SU-DHL-6 (cell line): ENCODE measurements at regions not wholly inside any gene's neighbourhood (a gene's known extent, or its start where the extent isn't known, plus 50 kb on each side); places are given as distances from the start of the nearest gene placed in this dataset.

Source experiments
- H2AFZ ChIP-seq: fragments of 200-600 bp; sonication (generic); 2 replicates; pipeline ENCODE4 v1.6.1; 2014; ENCODE audit warnings: low read depth, mild to moderate bottlenecking, moderate library complexity, mixed read lengths, antibody characterized with exemption, low read length; ENCODE audit not compliant: severe bottlenecking
- H3F3A ChIP-seq: fragments of 200-600 bp; shearing (Covaris generic); 2 replicates; pipeline ENCODE4 v1.6.0; 2016; ENCODE audit warnings: antibody characterized with exemption, mild to moderate bottlenecking; ENCODE audit not compliant: insufficient read depth
- H3K27ac ChIP-seq: fragments of 200-600 bp; sonication (generic); 2 replicates; pipeline ENCODE4 v1.5.1; 2016; ENCODE audit warnings: low read depth, mild to moderate bottlenecking, low read length, moderate library complexity, mixed read lengths
- H3K27me3 ChIP-seq: fragments of 200-600 bp; sonication (generic), shearing (Covaris generic); 2 replicates; pipeline ENCODE4 v1.6.0; 2014; ENCODE audit warnings: mild to moderate bottlenecking, low read length
- H3K36me3 ChIP-seq: fragments of 200-600 bp; sonication (generic); 2 replicates; pipeline ENCODE4 v1.6.1; 2014; ENCODE audit warnings: mild to moderate bottlenecking, low read length, mixed read lengths
- H3K4me2 ChIP-seq: fragments of 300-600, 200-600 bp; shearing (Covaris generic), sonication (generic); 2 replicates; pipeline ENCODE4 v1.6.0; 2014; ENCODE audit warnings: low read length, low read depth, mild to moderate bottlenecking; ENCODE audit not compliant: poor library complexity, severe bottlenecking
- H3K4me3 ChIP-seq: fragments of 200-600 bp; sonication (generic); 2 replicates; pipeline ENCODE4 v1.5.1; 2014; ENCODE audit warnings: antibody characterized with exemption, low read length, mild to moderate bottlenecking, mixed read lengths; ENCODE audit not compliant: insufficient read depth, poor library complexity, severe bottlenecking
- H3K79me2 ChIP-seq: fragments of 200-600 bp; sonication (generic); 2 replicates; pipeline ENCODE4 v1.6.1; 2014; ENCODE audit warnings: mild to moderate bottlenecking, low read length, moderate library complexity; ENCODE audit not compliant: insufficient read depth
- H3K9ac ChIP-seq: fragments of 200-600 bp; sonication (generic); 2 replicates; pipeline ENCODE4 v1.7.0; 2014; ENCODE audit warnings: mild to moderate bottlenecking, low read length
- H3K9me2 ChIP-seq: fragments of 200-600 bp; sonication (generic); replicated peaks from 2 replicates; pipeline ENCODE4 v1.6.1; 2014; ENCODE audit warnings: low read length; ENCODE audit not compliant: insufficient read depth
- H3K9me3 ChIP-seq: fragments of 200-600 bp; sonication (generic); 2 replicates; pipeline ENCODE4 v1.6.1; 2014; ENCODE audit warnings: low read length, mixed read lengths; ENCODE audit not compliant: insufficient read depth
- H4K20me1 ChIP-seq: fragments of 200-600 bp; sonication (generic); 2 replicates; pipeline ENCODE4 v1.6.1; 2014; ENCODE audit warnings: low read depth, mild to moderate bottlenecking, antibody characterized with exemption, low read length, moderate library complexity, mixed read lengths
- EZH2phosphoT487 ChIP-seq: fragments of 200-600 bp; sonication (generic), shearing (Covaris generic); conservative IDR thresholded peaks from 2 replicates; pipeline ENCODE4 v1.6.1; 2018; ENCODE audit warnings: mild to moderate bottlenecking, antibody characterized with exemption, low read length, moderate library complexity, mixed read lengths
- TF ChIP-seq, protein P1 (sequence below): fragments of 200-600 bp; sonication (generic); IDR thresholded peaks from one replicate; pipeline ENCODE4 v1.5.1; 2017; ENCODE audit warnings: antibody characterized with exemption, mild to moderate bottlenecking, low read length, moderate library complexity; ENCODE audit not compliant: insufficient read depth, poor library complexity, severe bottlenecking

- Histone ChIP-seq H3K27ac (no peak overlapping the region), H3K4me2 (no peak overlapping the region), H3K79me2 (no peaks in the 10 kb centered on the region), H3K9ac (no peak overlapping the region), H3K4me3 (no peak overlapping the region), H3F3A (no peaks in the 10 kb centered on the region; the same call in 1 of the 2 replicates), H3K27me3 (no peaks in the 10 kb centered on the region), H4K20me1 (no peaks in the 10 kb centered on the region), H3K36me3 (no peaks in the 10 kb centered on the region), H3K9me2 (no peaks in the 10 kb centered on the region), H2AFZ (no peak overlapping the region), H3K9me3 (no peaks in the 10 kb centered on the region)
- TF ChIP-seq, protein P1, sequence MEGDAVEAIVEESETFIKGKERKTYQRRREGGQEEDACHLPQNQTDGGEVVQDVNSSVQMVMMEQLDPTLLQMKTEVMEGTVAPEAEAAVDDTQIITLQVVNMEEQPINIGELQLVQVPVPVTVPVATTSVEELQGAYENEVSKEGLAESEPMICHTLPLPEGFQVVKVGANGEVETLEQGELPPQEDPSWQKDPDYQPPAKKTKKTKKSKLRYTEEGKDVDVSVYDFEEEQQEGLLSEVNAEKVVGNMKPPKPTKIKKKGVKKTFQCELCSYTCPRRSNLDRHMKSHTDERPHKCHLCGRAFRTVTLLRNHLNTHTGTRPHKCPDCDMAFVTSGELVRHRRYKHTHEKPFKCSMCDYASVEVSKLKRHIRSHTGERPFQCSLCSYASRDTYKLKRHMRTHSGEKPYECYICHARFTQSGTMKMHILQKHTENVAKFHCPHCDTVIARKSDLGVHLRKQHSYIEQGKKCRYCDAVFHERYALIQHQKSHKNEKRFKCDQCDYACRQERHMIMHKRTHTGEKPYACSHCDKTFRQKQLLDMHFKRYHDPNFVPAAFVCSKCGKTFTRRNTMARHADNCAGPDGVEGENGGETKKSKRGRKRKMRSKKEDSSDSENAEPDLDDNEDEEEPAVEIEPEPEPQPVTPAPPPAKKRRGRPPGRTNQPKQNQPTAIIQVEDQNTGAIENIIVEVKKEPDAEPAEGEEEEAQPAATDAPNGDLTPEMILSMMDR, result no peak
- TF ChIP-seq EZH2phosphoT487, result no peak
These were observed 151.7 kb downstream of the ZPLD1 start for GRCh38 chr3:102586485-102586884.

GRCh38 chr3:102593812-102594602, 159.2 kb downstream of the ZPLD1 start:
- no peaks in the 10 kb centered on the region for H3K36me3 ChIP-seq
- no peak overlapping the region for H3K4me3 ChIP-seq
- H3K27ac ChIP-seq, result no peak overlapping the region
- no peak overlapping the region for H2AFZ ChIP-seq
- H3K9me2 ChIP-seq, result no peaks in the 10 kb centered on the region
- H3F3A ChIP-seq, result no peaks in the 10 kb centered on the region
- H3K4me2 ChIP-seq, result no peak overlapping the region
- no peaks in the 10 kb centered on the region for H3K9me3 ChIP-seq
- H3K79me2 ChIP-seq, result no peaks in the 10 kb centered on the region
- TF ChIP-seq, protein P1, result no peak
- no peak for TF ChIP-seq EZH2phosphoT487
- no peak overlapping the region for H3K9ac ChIP-seq
- H4K20me1 ChIP-seq, result no peaks in the 10 kb centered on the region
- no peaks in the 10 kb centered on the region for H3K27me3 ChIP-seq

- TF ChIP-seq, protein P1, result no peak
- no peak for TF ChIP-seq EZH2phosphoT487
- Histone ChIP-seq H3K36me3 (no peaks in the 10 kb centered on the region), H3K27ac (no peak overlapping the region), H3K27me3 (no peaks in the 10 kb centered on the region), H3K4me2 (no peak overlapping the region), H3K9me2 (no peaks in the 10 kb centered on the region), H3K4me3 (no peak overlapping the region), H4K20me1 (no peaks in the 10 kb centered on the region), H3K9me3 (no peaks in the 10 kb centered on the region), H3K79me2 (no peaks in the 10 kb centered on the region), H3F3A (no peaks in the 10 kb centered on the region), H3K9ac (no peak overlapping the region), H2AFZ (no peak overlapping the region)
These were observed 160.2 kb downstream of the ZPLD1 start for GRCh38 chr3:102595057-102595456.
